Peyer's patch (tissue), 4 donors: ENCODE measurements at regions not wholly inside any gene's neighbourhood (a gene's known extent, or its start where the extent isn't known, plus 50 kb on each side); places are given as distances from the start of the nearest gene placed in this dataset.
A peak's percentile ranks its signal among the peaks of the same experiment; 100 is the strongest.

Experiments used
- DNase-seq, 3 donors: peaks; one replicate each; pipeline ENCODE4 v3.0.0-alpha.2; 2017 to 2019
- H3K27ac ChIP-seq, 4 donors: fragments of 200-600 bp; sonication (generic); one replicate each; pipeline ENCODE4 v1.5.1; 2016 to 2019
- H3K27me3 ChIP-seq, 2 donors: fragments of 200-600 bp; sonication (generic); one replicate each; pipeline ENCODE4 v1.5.1; 2019
- H3K36me3 ChIP-seq, 3 donors: fragments of 200-600 bp; sonication (generic); one replicate each; pipeline ENCODE4 v1.5.1; 2016 to 2019
- H3K4me1 ChIP-seq, 4 donors: fragments of 200-600 bp; sonication (generic); one replicate each; pipeline ENCODE4 v1.5.1; 2016 to 2019
- H3K4me3 ChIP-seq, 4 donors: fragments of 200-600 bp; sonication (generic); 1 replicate in 3 of 4; 2 replicates in 1 of 4; pipeline ENCODE4 v1.5.1; 2016 to 2019; ENCODE audit warnings: mild to moderate bottlenecking in 1 of 4
- H3K9me3 ChIP-seq, 4 donors: fragments of 200-600 bp; sonication (generic); one replicate each; pipeline ENCODE4 v1.5.1; 2016 to 2019; ENCODE audit warnings: mild to moderate bottlenecking in 1 of 4
- POLR2A ChIP-seq, 2 donors: fragments of 450-650 bp; IDR thresholded peaks; one replicate each; pipeline ENCODE4 v1.5.1; 2017; ENCODE audit warnings: antibody characterized with exemption in 2 of 2, mild to moderate bottlenecking in 2 of 2, moderate library complexity in 2 of 2
- TF ChIP-seq, protein P1 (sequence below), 6 experiments: fragments of 450-650 bp in 4 of 6; fragments of 200-600 bp in 2 of 6; sonication (generic) in 1 of 6; IDR thresholded peaks; one replicate each; pipeline ENCODE4 v1.5.1; 2017 to 2019; ENCODE audit warnings: antibody characterized with exemption in 6 of 6, mild to moderate bottlenecking in 3 of 6, moderate library complexity in 1 of 6

DNA sequence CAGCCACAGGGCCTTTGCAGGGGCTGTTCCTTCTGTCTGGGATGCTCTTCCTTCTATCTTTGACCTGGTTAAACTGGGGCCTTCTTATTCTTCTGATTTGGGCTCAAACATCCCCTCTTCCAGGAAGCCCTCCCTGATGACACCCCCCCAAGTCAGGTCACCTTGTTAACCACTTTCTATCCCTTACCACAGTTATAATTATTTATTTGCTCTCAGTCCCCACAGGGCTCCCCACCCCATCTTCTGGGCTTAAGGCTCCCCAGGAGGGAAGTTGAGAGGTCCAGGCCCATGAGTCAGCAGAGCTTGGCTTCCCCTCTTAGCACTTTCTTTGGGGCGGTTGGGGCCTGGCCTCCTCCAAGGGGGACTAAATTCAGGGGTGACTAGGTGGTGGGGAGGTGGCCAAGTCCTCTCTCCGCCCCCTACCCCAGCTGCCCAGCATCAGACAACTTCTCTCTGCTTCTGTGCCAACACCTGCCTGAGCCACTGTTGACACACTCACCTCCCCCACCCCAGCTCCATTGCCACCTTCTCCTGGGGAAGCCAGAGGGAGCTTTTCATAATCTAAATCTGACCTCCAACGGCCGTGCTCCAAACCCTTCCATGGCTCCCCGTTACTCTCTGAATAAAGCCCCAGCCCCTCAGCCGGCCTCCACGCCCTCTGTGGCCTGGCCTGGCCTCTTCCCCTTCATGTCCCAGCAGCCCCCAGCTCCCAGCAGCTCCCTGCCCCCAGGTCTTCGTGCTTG is 70.0 kb downstream of the CEBPB start:
- no peak for TF ChIP-seq POLR2A (IDR thresholded peaks at IDR 0.05)
- TF ChIP-seq, protein P1, sequence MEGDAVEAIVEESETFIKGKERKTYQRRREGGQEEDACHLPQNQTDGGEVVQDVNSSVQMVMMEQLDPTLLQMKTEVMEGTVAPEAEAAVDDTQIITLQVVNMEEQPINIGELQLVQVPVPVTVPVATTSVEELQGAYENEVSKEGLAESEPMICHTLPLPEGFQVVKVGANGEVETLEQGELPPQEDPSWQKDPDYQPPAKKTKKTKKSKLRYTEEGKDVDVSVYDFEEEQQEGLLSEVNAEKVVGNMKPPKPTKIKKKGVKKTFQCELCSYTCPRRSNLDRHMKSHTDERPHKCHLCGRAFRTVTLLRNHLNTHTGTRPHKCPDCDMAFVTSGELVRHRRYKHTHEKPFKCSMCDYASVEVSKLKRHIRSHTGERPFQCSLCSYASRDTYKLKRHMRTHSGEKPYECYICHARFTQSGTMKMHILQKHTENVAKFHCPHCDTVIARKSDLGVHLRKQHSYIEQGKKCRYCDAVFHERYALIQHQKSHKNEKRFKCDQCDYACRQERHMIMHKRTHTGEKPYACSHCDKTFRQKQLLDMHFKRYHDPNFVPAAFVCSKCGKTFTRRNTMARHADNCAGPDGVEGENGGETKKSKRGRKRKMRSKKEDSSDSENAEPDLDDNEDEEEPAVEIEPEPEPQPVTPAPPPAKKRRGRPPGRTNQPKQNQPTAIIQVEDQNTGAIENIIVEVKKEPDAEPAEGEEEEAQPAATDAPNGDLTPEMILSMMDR (IDR thresholded peaks at IDR 0.05), result no peak
- peaks cover 0 to 5% (median 0%) of the 10 kb centered on the region in 4 donors for H3K4me1 ChIP-seq
- peak in 1 of 3 donors; percentile 47 for DNase-seq
- no peaks in the 10 kb centered on the region for H3K36me3 ChIP-seq
- no peak overlapping the region for H3K4me3 ChIP-seq
- no peak overlapping the region for H3K27ac ChIP-seq
- no peaks in the 10 kb centered on the region for H3K27me3 ChIP-seq
- no peaks in the 10 kb centered on the region for H3K9me3 ChIP-seq

DNA sequence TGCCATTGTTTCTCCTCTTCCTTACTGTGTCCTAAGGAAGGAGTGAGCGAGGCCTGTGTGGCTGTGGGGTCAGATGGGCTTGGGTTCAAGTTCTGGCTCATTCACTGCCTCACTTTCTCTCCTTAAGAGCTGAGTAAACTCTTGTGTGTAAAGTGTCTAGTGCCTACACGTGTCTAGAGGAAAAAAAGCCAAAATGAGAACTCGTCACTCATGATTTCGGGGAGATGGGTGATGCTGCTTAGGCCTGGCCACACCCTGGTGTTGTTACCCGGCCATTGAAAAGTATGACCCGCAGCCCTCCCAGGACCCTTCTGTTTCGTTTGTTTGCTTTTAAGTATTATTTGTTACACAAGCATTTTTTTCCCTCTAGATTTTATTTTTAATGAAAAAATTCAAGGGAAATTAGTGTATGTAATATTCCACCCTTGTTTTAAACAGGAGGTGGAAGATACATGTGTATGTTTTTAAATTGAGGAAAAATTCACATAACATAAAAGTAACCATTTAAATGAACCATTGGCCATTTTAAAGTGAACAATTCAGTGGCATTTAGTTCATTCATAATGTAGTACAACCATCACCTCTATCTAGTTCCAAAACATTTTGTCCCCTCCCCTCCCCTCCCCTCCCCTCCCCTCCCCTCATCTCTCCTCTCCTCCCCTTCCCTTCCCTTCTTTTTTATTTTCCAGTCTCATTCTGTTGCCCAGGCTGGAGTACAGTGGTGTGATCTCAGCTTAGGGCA is 71.0 kb downstream of the CEBPB start:
- Histone ChIP-seq H3K4me1 (peaks cover 0 to 6% (median 0%) of the 10 kb centered on the region in 4 donors), H3K4me3 (no peak overlapping the region), H3K36me3 (no peaks in the 10 kb centered on the region), H3K27me3 (no peaks in the 10 kb centered on the region), H3K27ac (no peak overlapping the region), H3K9me3 (no peaks in the 10 kb centered on the region)
- no peak for TF ChIP-seq POLR2A (IDR thresholded peaks at IDR 0.05)
- TF ChIP-seq, protein P1 (IDR thresholded peaks at IDR 0.05), result no peak
- DNase-seq, result no peak

DNA sequence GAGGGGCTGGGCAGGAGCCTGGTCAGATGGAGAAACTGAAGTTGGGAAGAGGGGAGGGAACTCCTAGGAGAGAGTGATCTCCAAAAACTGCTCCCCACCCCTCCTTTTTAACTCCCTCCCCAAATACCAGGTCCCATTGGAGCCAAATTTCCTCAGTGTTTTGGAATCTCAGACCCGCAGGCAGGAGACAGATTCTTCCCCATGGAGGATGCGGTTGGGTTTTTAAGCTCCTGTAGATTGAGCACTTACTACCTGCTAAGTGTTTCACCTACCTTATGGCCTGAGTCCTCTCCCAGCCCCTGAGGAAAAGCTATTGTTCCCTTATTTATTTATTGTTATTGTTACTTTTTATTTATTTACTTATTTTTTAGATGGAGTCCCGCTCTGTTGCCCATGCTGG is 73.2 kb downstream of the CEBPB start:
- Histone ChIP-seq H3K27ac (no peak overlapping the region), H3K36me3 (no peaks in the 10 kb centered on the region), H3K27me3 (no peaks in the 10 kb centered on the region), H3K4me1 (peaks cover 0 to 23% (median 0%) of the 10 kb centered on the region in 4 donors), H3K9me3 (no peaks in the 10 kb centered on the region), H3K4me3 (no peak overlapping the region)
- DNase-seq, result peak in 1 of 3 donors; percentile 6
- no peak for TF ChIP-seq POLR2A (IDR thresholded peaks at IDR 0.05)
- TF ChIP-seq, protein P1 (IDR thresholded peaks at IDR 0.05), result no peak

DNA sequence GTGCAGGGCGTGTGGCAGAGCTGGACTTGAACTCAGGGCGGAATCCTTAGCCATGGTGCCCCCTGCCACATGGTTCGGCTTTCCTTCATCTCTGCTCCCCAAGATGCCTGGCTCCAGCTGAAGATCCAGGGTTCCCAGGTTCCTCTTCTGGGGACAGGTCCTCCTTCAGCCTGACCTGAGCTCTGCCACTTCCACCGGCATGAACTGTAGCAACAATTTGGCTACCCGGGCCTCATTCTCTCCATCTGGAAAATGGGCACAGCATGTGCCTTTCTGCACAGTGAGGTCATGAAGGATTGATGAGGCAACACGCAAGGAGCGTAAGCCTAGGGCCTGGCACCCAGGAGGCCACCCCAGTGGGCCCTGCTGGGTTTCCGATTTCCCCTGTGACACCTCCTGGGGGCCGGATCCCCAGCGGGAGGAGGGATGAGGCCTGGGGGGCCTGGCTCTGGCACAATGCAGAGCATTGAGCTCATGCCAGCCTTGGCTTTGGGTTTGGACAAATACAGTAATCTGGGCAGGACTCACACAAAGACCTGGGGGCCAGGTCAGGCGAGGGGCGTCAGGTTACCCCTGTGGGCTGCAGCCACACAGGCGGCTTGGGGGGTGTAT is 74.0 kb downstream of the CEBPB start:
- Histone ChIP-seq H3K4me3 (no peak overlapping the region), H3K9me3 (no peaks in the 10 kb centered on the region), H3K27ac (no peak overlapping the region), H3K27me3 (no peaks in the 10 kb centered on the region), H3K4me1 (peaks cover 0 to 23% (median 0%) of the 10 kb centered on the region in 4 donors), H3K36me3 (no peaks in the 10 kb centered on the region)
- no peak for DNase-seq
- TF ChIP-seq POLR2A (IDR thresholded peaks at IDR 0.05), result no peak
- TF ChIP-seq, protein P1 (IDR thresholded peaks at IDR 0.05), result no peak

DNA sequence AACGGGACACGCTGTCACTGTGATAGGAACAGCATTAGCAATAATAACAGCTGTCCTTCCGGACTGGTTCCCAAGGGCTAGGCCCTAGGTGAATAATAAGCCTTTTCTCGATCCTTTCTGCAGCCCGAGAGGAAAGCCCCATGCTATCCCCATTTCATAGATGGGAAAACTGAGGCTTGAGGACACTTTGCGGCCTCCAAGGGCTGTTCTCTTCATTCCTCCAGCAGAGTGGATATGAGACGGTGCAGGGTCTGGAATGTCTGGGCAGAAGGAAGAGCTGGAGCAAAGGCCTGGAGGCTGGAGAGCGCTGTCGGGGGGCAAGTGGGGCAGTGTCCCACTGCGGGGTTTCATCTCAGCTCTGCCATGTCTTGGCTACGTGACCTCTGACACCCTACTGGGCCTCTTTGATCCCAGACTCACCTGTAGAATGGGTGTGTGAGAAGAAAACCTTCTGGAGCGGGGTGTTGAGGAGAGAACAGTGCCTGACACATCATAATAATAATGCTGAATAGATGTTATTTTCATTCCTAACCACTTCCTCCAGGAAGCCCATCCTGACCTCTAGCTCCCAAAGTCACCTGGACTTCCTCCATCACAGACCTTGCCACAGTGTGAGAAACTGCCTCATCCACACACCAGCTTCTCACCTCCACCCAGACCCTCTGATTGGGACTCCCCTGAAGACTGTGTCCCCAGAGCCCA is 74.8 kb downstream of the CEBPB start:
- no peak for TF ChIP-seq POLR2A (IDR thresholded peaks at IDR 0.05)
- TF ChIP-seq, protein P1 (IDR thresholded peaks at IDR 0.05), result no peak
- H3K4me3 ChIP-seq, result no peak overlapping the region
- H3K27ac ChIP-seq, result no peak overlapping the region
- no peaks in the 10 kb centered on the region for H3K27me3 ChIP-seq
- H3K9me3 ChIP-seq, result no peaks in the 10 kb centered on the region
- H3K4me1 ChIP-seq, result peaks cover 0 to 18% (median 0%) of the 10 kb centered on the region in 4 donors
- DNase-seq, result no peak
- H3K36me3 ChIP-seq, result no peaks in the 10 kb centered on the region
